PC-9 (cell line): ENCODE measurements at regions not wholly inside any gene's neighbourhood (a gene's known extent, or its start where the extent isn't known, plus 50 kb on each side); places are given as distances from the start of the nearest gene placed in this dataset.

Experiments
- BruUV-seq: library from RNA; stranded (reverse); fragments of 400-500 nt; replicated peaks from 2 replicates; lab custom pipeline; 2021; lab: Mats Ljungman, UMichigan
- CTCF ChIA-PET: fragments of 300-600 bp; sonication (Branson Sonifier 250); formaldehyde crosslinking; loops from one replicate; lab custom pipeline; 2022; ENCODE audit warnings: antibody characterized with exemption; lab: Charles Lee
- POLR2A ChIA-PET: fragments of 300-600 bp; sonication (Branson Sonifier 250); formaldehyde crosslinking; loops from one replicate; lab custom pipeline; 2022; ENCODE audit warnings: antibody characterized with exemption; ENCODE audit not compliant: unreplicated experiment; lab: Charles Lee
- DNase-seq, 2 experiments: peaks; one replicate each; pipeline versions ENCODE4 v3.0.0 to v3.0.0-alpha.2; 2015 to 2022; ENCODE audit warnings: mixed read lengths in 1 of 2
- H2AFZ ChIP-seq: fragments of 200-600 bp; sonication (generic); 2 replicates; pipeline ENCODE4 v1.8.1; 2017; ENCODE audit warnings: antibody characterized with exemption
- H3F3A ChIP-seq: fragments of 200-600 bp; sonication (generic); 2 replicates; pipeline ENCODE4 v1.8.1; 2017; ENCODE audit warnings: antibody characterized with exemption, mild to moderate bottlenecking, low read depth; ENCODE audit not compliant: insufficient read depth
- H3K27ac ChIP-seq: fragments of 200-600 bp; sonication (generic); 2 replicates; pipeline ENCODE4 v1.6.1; 2016; ENCODE audit warnings: mixed run types
- H3K27me3 ChIP-seq: fragments of 200-600 bp; sonication (generic); 2 replicates; pipeline ENCODE4 v1.6.1; 2016; ENCODE audit warnings: low read depth, mixed run types; ENCODE audit not compliant: insufficient read depth
- H3K36me3 ChIP-seq: fragments of 200-600 bp; sonication (generic); 2 replicates; pipeline ENCODE4 v1.6.1; 2016; ENCODE audit warnings: low read depth, mixed run types
- H3K4me1 ChIP-seq: fragments of 200-600 bp; sonication (generic); replicated peaks from 2 replicates; pipeline ENCODE4 v1.6.1; 2016; ENCODE audit warnings: mixed run types; ENCODE audit not compliant: insufficient read depth
- H3K4me2 ChIP-seq: fragments of 200-600 bp; sonication (generic); 2 replicates; pipeline ENCODE4 v1.6.1; 2017; ENCODE audit warnings: mixed run types
- H3K4me3 ChIP-seq: fragments of 200-600 bp; sonication (generic); 2 replicates; pipeline ENCODE4 v1.6.1; 2016; ENCODE audit warnings: mixed run types
- H3K79me2 ChIP-seq: fragments of 200-600 bp; sonication (generic); 2 replicates; pipeline ENCODE4 v1.6.1; 2017; ENCODE audit warnings: low read depth, mixed run types
- H3K9me2 ChIP-seq: fragments of 200-600 bp; sonication (generic); 2 replicates; pipeline ENCODE4 v1.8.1; 2017; ENCODE audit warnings: mild to moderate bottlenecking; ENCODE audit not compliant: insufficient read depth
- H3K9me3 ChIP-seq: fragments of 200-600 bp; sonication (generic); 2 replicates; pipeline ENCODE4 v1.8.1; 2016; ENCODE audit warnings: low read depth; ENCODE audit not compliant: insufficient read depth
- H4K20me1 ChIP-seq: fragments of 200-600 bp; sonication (generic); 2 replicates; pipeline ENCODE4 v1.8.1; 2017; ENCODE audit not compliant: insufficient read depth
- CTCF ChIP-seq: fragments of 200-600 bp; sonication (generic); conservative IDR thresholded peaks from 2 replicates; pipeline ENCODE4 v1.6.1; 2017; ENCODE audit warnings: mixed run types, antibody characterized with exemption, mild to moderate bottlenecking, moderate library complexity
- EZH2 ChIP-seq: fragments of 200-600 bp; sonication (generic); IDR thresholded peaks from 2 replicates; pipeline ENCODE4 v1.8.0; 2017; ENCODE audit warnings: antibody characterized with exemption, low read depth
- intact Hi-C: fragments of 100-400 bp; cut with micrococcal nuclease; formaldehyde crosslinking; loops from one replicate; pipeline ENCODE4 v1.10.0; 2022; ENCODE audit not compliant: unreplicated experiment

DNA sequence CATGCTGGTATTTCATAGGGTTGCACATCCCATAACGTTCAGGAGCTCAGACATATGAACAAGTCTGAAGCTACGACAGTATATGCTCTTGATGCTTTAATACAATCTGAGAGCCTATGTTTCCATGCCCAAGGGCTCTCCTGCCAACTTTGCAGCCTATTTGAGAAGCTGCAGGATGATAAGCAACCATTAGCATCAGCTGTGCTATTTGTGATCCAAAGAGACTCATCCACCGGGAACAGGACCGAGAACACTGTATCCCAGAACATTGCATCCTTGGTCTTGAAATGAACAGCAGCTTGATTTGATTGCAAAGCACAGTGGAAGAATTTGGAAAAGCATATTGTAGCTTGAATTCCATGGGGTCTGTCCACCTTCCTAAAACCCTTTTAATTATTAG, 156.2 kb upstream of the PTER start:
- no peak overlapping the region for H2AFZ ChIP-seq
- no peaks in the 10 kb centered on the region for H3K9me2 ChIP-seq
- TF ChIP-seq CTCF (no peak), EZH2 (no peak)
- H3K4me1 ChIP-seq, result no peaks in the 10 kb centered on the region
- POLR2A ChIA-PET, result no interaction called here
- intact Hi-C loops, result no loop called here
- no peaks in the 10 kb centered on the region for H3K79me2 ChIP-seq
- no peak overlapping the region for H3K4me2 ChIP-seq
- H4K20me1 ChIP-seq, result no peaks in the 10 kb centered on the region
- CTCF ChIA-PET, result no interaction called here
- H3K27ac ChIP-seq, result no peak overlapping the region
- DNase-seq, result no peak
- H3K4me3 ChIP-seq, result no peak overlapping the region
- H3F3A ChIP-seq, result no peaks in the 10 kb centered on the region
- no TSS peak for BruUV-seq
- no peaks in the 10 kb centered on the region for H3K9me3 ChIP-seq
- no peaks in the 10 kb centered on the region for H3K36me3 ChIP-seq
- H3K27me3 ChIP-seq, result no peaks in the 10 kb centered on the region

- Histone ChIP-seq H3K79me2 (no peaks in the 10 kb centered on the region), H3K9me3 (no peaks in the 10 kb centered on the region), H3K36me3 (no peaks in the 10 kb centered on the region), H3K27me3 (0 out of 2 replicates have a peak, but pooled peaks cover 3% of the 10 kb centered on the region), H3K4me3 (no peak overlapping the region), H4K20me1 (no peaks in the 10 kb centered on the region), H3K27ac (no peak overlapping the region), H3K4me1 (no peaks in the 10 kb centered on the region), H2AFZ (no peak overlapping the region), H3F3A (no peaks in the 10 kb centered on the region), H3K4me2 (no peak overlapping the region), H3K9me2 (no peaks in the 10 kb centered on the region)
- POLR2A ChIA-PET, result no interaction called here
- BruUV-seq, result no TSS peak
- TF ChIP-seq CTCF (no peak), EZH2 (no peak)
- CTCF ChIA-PET, result no interaction called here
- DNase-seq, result no peak
- intact Hi-C loops, result no loop called here
Measured at GRCh38 chr10:16292366-16292765, 144.4 kb upstream of the PTER start.

GRCh38 chr10:16297069-16297468, 139.7 kb upstream of the PTER start:
- Histone ChIP-seq H3K27me3 (0 out of 2 replicates have a peak, but pooled peaks cover 3% of the 10 kb centered on the region), H3K9me2 (no peaks in the 10 kb centered on the region), H4K20me1 (no peaks in the 10 kb centered on the region), H3K27ac (no peak overlapping the region), H3K79me2 (no peaks in the 10 kb centered on the region), H3K4me3 (no peak overlapping the region), H2AFZ (no peak overlapping the region), H3K9me3 (no peaks in the 10 kb centered on the region), H3K36me3 (no peaks in the 10 kb centered on the region), H3K4me2 (no peak overlapping the region), H3K4me1 (no peaks in the 10 kb centered on the region), H3F3A (no peaks in the 10 kb centered on the region)
- ChIA-PET CTCF (no interaction called here), POLR2A (no interaction called here)
- TF ChIP-seq EZH2 (no peak), CTCF (no peak)
- no TSS peak for BruUV-seq
- DNase-seq, result no peak
- intact Hi-C loops, result no loop called here
